ENCODE measurements at regions not wholly inside any gene's neighbourhood (a gene's known extent, or its start where the extent isn't known, plus 50 kb on each side); places are given as distances from the start of the nearest gene placed in this dataset.
A peak's percentile ranks its signal among the peaks of the same experiment; 100 is the strongest.

DNA sequence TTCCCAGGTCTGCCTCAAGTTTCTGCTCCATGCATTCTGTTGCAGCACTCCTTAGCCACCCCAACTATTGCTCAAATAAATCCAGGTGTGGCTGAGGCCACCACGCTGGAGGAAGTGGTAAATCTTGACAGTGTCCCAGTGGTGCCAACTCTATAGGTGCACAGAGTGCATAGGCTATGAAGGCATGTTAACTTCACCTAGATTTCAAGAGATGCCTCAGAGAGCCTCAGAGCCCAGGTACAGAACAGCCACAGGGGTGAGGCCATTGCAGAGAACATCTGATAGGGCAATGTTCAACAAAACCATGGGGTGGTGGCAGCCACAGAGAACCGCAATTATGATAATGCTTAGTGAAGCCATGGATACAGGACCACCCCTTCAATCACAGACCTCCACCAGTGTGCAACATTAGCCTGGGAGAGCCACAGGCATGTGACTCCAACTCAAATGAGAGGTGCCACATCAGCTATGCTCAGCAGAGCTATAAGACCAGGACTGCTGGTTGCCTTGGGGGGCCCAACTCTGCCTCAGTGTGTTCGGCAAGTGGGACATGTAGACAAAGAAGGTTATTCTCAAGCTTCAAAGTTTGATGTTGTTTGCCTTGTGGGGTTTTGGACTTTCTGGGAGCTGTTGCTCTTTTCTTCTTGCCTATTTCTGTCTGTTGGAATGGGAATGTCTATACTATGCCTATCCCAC is 468.7 kb downstream of the ANKRD50 start:
- Histone ChIP-seq H3K27ac (no peak overlapping the region), H3K4me3 (no peak overlapping the region)
- TF ChIP-seq, protein P1, sequence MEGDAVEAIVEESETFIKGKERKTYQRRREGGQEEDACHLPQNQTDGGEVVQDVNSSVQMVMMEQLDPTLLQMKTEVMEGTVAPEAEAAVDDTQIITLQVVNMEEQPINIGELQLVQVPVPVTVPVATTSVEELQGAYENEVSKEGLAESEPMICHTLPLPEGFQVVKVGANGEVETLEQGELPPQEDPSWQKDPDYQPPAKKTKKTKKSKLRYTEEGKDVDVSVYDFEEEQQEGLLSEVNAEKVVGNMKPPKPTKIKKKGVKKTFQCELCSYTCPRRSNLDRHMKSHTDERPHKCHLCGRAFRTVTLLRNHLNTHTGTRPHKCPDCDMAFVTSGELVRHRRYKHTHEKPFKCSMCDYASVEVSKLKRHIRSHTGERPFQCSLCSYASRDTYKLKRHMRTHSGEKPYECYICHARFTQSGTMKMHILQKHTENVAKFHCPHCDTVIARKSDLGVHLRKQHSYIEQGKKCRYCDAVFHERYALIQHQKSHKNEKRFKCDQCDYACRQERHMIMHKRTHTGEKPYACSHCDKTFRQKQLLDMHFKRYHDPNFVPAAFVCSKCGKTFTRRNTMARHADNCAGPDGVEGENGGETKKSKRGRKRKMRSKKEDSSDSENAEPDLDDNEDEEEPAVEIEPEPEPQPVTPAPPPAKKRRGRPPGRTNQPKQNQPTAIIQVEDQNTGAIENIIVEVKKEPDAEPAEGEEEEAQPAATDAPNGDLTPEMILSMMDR (IDR thresholded peaks at IDR 0.05): no peak
- DNase-seq (ENCODE audit: low spot score): no peak

DNA sequence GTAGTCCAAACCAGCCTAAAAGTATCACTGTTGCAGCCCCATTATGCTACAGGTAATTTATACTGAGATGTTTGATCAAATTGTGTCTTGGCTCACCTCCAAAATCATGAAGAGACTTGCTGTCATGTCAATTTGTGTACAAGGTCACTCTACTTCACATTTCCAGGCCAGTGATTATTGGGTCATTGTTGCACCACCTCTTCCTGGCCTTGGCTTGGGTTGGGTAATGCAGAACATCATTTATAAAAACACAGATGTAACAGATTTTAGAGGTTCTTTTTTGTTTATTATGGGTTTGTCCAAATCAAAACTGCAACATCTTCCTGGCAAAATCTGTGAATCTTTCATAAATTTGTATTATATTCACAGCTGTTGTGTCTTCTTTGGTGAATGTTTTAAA is 459.5 kb downstream of the ANKRD50 start:
- TF ChIP-seq, protein P1 (IDR thresholded peaks at IDR 0.05): no peak
- DNase-seq (ENCODE audit: low spot score): no peak
- Histone ChIP-seq H3K27ac (no peak overlapping the region), H3K4me3 (no peak overlapping the region)

DNA sequence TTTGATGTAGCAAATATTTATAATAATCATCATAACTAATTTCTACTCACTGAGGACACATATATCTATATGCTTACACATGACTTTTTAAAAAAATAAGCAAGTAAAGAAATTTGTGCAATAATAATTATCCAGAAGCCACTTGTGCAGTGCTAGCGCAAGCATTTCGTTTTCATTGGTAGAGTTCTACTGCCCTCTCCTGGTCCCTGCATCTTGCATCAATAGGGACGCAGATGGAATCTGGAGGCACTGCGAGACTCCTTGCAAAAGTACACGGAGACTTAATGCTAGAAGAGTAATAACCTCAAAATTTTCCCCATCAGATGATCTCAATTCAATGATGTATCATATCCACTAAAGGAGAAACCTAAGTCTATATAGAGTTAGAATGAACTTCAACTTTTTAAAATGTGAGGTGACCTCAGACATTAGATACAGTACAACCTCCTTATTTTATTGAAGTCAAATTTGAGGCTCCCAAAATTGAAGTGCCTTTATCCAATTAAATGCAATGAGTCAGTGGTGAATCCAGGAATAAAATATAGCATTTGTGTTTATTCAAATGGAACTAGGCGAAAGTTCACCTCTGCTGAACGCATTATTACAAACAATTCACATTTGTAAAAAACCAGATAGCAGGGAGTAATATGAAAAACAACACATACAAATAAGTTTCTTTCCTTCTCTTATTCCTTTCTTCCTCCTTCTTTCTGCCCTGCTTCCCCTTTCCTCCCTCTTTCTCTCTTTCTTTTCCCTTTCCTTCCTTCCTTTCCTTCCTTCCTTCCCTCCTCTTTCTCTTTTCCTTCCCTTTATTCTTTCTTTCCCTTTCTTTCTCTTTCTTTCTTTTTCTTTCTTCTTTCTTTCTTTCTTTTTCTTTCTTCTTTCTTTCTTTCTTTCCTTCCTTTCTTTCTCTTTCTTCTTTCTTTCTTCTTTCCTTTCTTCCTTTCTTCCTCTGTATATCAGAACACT is 450.0 kb downstream of the ANKRD50 start:
- no peak overlapping the region for H3K4me3 ChIP-seq
- DNase-seq (ENCODE audit: low spot score): no peak
- no peak overlapping the region for H3K27ac ChIP-seq
- TF ChIP-seq, protein P1 (IDR thresholded peaks at IDR 0.05): peak; percentile 64

DNA sequence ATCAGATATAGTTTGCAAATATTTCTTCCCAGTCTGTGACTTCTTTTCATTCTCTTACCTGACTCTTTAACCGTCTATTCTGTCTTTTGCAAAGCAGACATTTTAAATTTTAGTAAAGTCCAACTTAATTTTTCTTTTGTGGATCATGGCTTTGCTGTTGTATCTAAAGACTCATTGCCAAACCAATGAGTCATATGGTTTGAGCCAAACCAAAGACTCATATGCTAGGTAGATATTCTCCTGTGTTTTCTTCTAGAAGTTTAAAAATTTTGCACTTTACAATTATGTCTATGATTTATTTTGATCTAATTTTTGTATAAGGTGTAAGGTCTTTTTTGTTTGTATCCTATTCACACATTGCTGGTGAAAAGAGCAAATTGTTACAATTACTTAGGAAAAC is 446.8 kb downstream of the ANKRD50 start:
- H3K27ac ChIP-seq: no peak overlapping the region
- no peak overlapping the region for H3K4me3 ChIP-seq
- DNase-seq (ENCODE audit: low spot score): no peak
- TF ChIP-seq, protein P1 (IDR thresholded peaks at IDR 0.05): no peak

DNA sequence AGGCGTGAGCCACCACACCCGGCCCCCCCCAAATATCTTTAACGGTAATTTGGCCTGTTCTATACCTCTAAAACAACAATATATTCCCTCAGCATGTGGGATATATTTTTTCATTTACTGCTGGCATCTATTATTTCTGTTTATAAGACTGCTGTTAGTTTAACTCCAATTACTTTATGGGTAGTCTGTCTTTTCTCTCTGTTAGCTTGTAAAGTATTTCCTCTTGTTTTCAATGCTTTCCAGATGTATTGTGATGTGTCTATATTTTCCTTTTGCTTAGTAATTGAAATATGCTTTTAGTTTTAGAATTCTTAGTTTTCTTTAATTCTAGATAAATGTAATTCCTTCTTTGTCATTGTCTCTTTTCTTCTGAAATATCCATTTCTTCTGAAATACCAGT is 445.8 kb downstream of the ANKRD50 start:
- DNase-seq (ENCODE audit: low spot score): no peak
- Histone ChIP-seq H3K4me3 (no peak overlapping the region), H3K27ac (no peak overlapping the region)
- TF ChIP-seq, protein P1 (IDR thresholded peaks at IDR 0.05): no peak

DNA sequence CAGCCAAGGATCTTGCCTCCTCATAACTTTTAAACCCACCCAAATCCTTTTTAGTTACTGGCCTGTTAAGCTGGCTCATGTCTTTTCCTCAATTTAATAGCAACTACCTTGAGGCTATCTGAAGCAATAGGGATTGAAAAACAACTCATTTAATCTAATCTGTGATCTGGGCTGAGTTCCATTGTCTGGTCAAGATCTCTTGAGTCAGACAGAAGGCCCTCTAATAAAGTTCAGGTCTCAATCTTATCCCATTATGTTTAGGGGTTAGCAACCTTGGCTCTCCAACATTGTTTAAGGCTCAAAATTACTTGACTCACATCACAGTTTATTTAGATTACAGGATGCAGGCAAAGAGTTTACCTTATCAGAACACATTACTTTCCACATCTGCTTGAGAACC is 436.1 kb downstream of the ANKRD50 start:
- TF ChIP-seq, protein P1 (IDR thresholded peaks at IDR 0.05): no peak
- Histone ChIP-seq H3K4me3 (no peak overlapping the region), H3K27ac (no peak overlapping the region)
- no peak for DNase-seq (ENCODE audit: low spot score)

Measured in coronary artery (tissue), 2 donors.